ENCODE measurements at regions not wholly inside any gene's neighbourhood (a gene's known extent, or its start where the extent isn't known, plus 50 kb on each side); places are given as distances from the start of the nearest gene placed in this dataset.

DNA sequence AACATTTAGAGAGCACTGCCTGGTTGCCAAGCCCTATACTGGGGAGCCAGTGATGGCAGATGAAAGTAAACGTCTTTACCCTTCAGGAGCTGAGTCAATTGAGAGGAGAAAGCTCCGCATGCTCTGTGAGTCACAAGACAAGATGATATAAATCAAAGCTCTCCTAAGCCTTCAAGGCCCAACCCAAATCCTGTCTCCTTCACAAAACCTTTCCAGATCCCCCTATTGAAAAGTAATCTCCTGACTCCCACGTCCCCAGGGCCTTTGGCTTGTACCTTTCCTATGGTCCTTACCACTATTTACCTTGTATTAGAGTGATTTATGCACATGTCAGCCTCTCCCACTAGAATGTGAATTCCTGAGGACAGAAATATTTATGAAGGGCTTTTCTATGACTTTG is 230.1 kb upstream of the TENM4 start:
- TF ChIP-seq, protein P1, sequence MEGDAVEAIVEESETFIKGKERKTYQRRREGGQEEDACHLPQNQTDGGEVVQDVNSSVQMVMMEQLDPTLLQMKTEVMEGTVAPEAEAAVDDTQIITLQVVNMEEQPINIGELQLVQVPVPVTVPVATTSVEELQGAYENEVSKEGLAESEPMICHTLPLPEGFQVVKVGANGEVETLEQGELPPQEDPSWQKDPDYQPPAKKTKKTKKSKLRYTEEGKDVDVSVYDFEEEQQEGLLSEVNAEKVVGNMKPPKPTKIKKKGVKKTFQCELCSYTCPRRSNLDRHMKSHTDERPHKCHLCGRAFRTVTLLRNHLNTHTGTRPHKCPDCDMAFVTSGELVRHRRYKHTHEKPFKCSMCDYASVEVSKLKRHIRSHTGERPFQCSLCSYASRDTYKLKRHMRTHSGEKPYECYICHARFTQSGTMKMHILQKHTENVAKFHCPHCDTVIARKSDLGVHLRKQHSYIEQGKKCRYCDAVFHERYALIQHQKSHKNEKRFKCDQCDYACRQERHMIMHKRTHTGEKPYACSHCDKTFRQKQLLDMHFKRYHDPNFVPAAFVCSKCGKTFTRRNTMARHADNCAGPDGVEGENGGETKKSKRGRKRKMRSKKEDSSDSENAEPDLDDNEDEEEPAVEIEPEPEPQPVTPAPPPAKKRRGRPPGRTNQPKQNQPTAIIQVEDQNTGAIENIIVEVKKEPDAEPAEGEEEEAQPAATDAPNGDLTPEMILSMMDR (IDR thresholded peaks at IDR 0.05) = no peak
- no peak for TF ChIP-seq POLR2A (IDR thresholded peaks at IDR 0.05)
- no peaks in the 10 kb centered on the region for H3K9me3 ChIP-seq
- intact Hi-C loops (cut with DNase I; ENCODE audit: low total_unique reads) = no loop called here
- no peaks in the 10 kb centered on the region for H3K36me3 ChIP-seq (ENCODE audit: low read depth, missing control alignments)
- H3K4me3 ChIP-seq = no peak overlapping the region
- no peaks in the 10 kb centered on the region for H3K27me3 ChIP-seq
- WGBS, 2 donors = 75 to 79% methylated on average over 3 of the region's 3 CpGs
- no peak overlapping the region for H3K27ac ChIP-seq
- no peak for DNase-seq
- H3K4me1 ChIP-seq = no peaks in the 10 kb centered on the region

DNA sequence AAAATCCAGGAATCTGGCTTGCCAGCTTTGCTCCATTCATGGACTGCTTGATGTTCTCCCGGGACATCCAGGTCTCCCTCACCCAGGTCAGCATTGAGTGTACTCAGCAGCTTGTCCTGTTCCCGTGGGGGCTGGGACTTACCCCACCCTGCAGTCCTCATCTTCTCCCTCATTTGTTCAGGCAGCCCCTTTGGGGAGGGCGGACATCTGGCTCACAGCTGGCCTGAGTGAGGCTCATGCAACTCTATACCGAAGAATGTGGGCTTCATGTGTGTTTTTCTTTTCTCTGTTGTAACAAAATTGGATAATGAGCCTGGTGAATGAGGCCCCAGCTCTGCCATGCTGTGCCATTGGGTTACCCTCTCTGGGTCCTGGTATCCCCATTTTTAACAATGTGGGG is 227.7 kb upstream of the TENM4 start:
- Histone ChIP-seq H3K27me3 (no peaks in the 10 kb centered on the region), H3K27ac (no peak overlapping the region), H3K9me3 (no peaks in the 10 kb centered on the region), H3K36me3 (ENCODE audit: low read depth, missing control alignments) (no peaks in the 10 kb centered on the region), H3K4me3 (no peak overlapping the region), H3K4me1 (no peaks in the 10 kb centered on the region)
- DNase-seq = no peak
- 54 to 60% methylated on average over 4 of the region's 4 CpGs for WGBS, 2 donors
- TF ChIP-seq, protein P1 (IDR thresholded peaks at IDR 0.05) = no peak
- TF ChIP-seq POLR2A (IDR thresholded peaks at IDR 0.05) = no peak
- intact Hi-C loops (cut with DNase I; ENCODE audit: low total_unique reads) = no loop called here

DNA sequence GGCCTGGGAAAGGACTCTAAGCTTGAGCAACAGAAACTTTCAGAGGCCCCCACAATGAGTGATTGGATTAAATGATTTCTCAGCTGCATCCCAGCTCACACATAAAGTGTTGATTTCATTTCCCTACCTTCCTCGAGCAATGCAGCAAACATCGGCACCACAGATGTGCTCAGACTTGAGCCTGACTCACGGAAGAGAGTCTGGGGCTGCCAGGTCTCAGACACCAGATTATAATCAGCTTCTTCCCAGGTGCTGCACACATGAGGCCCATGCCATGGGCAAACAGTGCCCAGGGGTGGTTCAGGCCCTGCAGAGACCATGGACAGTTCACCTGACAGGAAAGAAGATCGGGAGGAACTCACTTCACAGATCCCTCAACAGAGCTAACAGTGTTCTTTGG is 226.6 kb upstream of the TENM4 start:
- TF ChIP-seq, protein P1 (IDR thresholded peaks at IDR 0.05) = no peak
- TF ChIP-seq POLR2A (IDR thresholded peaks at IDR 0.05) = no peak
- H3K27ac ChIP-seq = no peak overlapping the region
- DNase-seq = no peak
- no peaks in the 10 kb centered on the region for H3K36me3 ChIP-seq (ENCODE audit: low read depth, missing control alignments)
- H3K9me3 ChIP-seq = no peaks in the 10 kb centered on the region
- intact Hi-C loops (cut with DNase I; ENCODE audit: low total_unique reads) = no loop called here
- H3K4me1 ChIP-seq = no peaks in the 10 kb centered on the region
- H3K4me3 ChIP-seq = no peak overlapping the region
- 74 to 86% methylated on average over 4 of the region's 4 CpGs for WGBS, 2 donors
- no peaks in the 10 kb centered on the region for H3K27me3 ChIP-seq

DNA sequence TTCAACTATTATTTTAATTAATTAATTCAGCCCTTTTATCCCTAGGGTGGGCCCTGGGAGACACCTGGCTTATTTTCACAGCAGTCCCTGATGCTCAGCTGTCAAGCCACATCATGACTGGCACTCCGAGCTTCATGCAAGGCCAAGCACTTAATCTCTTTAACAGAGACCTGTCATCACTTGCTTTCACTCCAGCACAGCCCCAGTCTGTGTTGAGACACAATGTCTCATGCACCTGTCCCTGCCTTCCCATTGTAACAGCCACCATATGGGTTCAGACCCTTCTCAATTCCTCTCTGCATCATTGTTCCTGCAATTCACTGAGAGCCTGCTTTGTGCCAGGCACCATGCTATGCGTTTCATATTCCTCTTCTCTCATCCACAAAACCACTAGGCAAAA is 222.2 kb upstream of the TENM4 start:
- DNase-seq = no peak
- H3K9me3 ChIP-seq = no peaks in the 10 kb centered on the region
- intact Hi-C loops (cut with DNase I; ENCODE audit: low total_unique reads) = no loop called here
- no peak overlapping the region for H3K27ac ChIP-seq
- no peaks in the 10 kb centered on the region for H3K4me1 ChIP-seq
- H3K4me3 ChIP-seq = no peak overlapping the region
- TF ChIP-seq POLR2A (IDR thresholded peaks at IDR 0.05) = no peak
- TF ChIP-seq, protein P1 (IDR thresholded peaks at IDR 0.05) = no peak
- H3K27me3 ChIP-seq = no peaks in the 10 kb centered on the region
- WGBS, 2 donors = 89 to 92% methylated on average over 2 of the region's 2 CpGs
- no peaks in the 10 kb centered on the region for H3K36me3 ChIP-seq (ENCODE audit: low read depth, missing control alignments)

DNA sequence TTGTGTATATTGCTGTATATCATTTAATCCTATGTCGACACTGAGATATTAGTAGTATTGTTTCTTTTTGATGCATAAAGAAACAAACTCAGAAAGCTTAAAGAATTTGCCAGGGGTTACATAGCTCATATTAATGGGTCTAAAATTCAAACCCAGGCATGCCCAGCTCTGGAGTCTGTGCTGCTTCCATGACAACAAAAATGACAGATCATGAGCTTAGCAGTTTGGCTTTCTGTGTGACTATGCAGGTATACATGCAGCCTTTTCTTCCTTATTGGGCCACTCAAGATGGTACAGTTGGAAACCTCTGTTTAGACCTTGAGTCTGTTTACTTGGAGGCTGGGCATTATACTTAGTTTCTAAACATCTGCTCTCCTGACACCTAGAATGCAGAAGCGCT is 220.5 kb upstream of the TENM4 start:
- Histone ChIP-seq H3K9me3 (no peaks in the 10 kb centered on the region), H3K4me3 (no peak overlapping the region), H3K36me3 (ENCODE audit: low read depth, missing control alignments) (no peaks in the 10 kb centered on the region), H3K27ac (no peak overlapping the region), H3K27me3 (no peaks in the 10 kb centered on the region), H3K4me1 (no peaks in the 10 kb centered on the region)
- 50 to 75% methylated on average over 2 of the region's 2 CpGs for WGBS, 2 donors
- DNase-seq = no peak
- intact Hi-C loops (cut with DNase I; ENCODE audit: low total_unique reads) = no loop called here
- TF ChIP-seq POLR2A (IDR thresholded peaks at IDR 0.05) = no peak
- TF ChIP-seq, protein P1 (IDR thresholded peaks at IDR 0.05) = no peak
